ENCODE measurements at regions not wholly inside any gene's neighbourhood (a gene's known extent, or its start where the extent isn't known, plus 50 kb on each side); places are given as distances from the start of the nearest gene placed in this dataset.

DNA sequence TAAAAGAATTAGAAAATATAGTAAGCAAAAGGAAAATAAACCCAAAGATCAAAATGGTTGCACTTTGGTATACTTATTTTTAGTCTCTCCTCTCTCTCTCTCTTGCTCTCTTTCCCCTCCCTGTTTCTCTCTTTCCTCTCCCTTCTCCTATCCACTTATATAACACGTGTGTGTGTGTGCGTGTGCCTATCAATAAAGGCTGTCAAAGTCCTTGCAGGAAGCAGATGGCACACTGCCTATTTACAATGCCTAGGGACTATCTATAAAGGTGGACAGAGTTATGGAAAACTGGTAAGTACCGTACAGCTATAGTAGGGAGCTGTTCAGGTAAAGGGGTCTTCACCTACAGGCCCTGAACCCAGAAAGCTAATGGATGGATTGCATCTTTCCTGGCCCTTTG lies 161.6 kb downstream of the SQOR start:
- ATAC-seq (ENCODE audit: low read depth) = no peak
- no TSS peak for BruUV-seq (replicated peaks)
- H3K4me1 ChIP-seq (ENCODE audit: control insufficient read depth, insufficient read depth, low read length) = no peaks in the 10 kb centered on the region
- POLR2A ChIA-PET (ENCODE audit: unreplicated experiment) = no interaction called here
- no peak overlapping the region for H3K27ac ChIP-seq (ENCODE audit: insufficient read depth, low read length)
- CTCF ChIA-PET = no interaction called here
- no peak overlapping the region for H3K23ac ChIP-seq (ENCODE audit: low read depth, low read length)
- H2BK5ac ChIP-seq (ENCODE audit: low read depth, low read length, poor library complexity, severe bottlenecking) = no peak overlapping the region
- no peaks in the 10 kb centered on the region for H4K20me1 ChIP-seq (ENCODE audit: insufficient read depth, low read length)
- H2BK15ac ChIP-seq (ENCODE audit: low read depth, low read length) = no peak overlapping the region
- H3K36me3 ChIP-seq (ENCODE audit: control insufficient read depth, insufficient read depth, low read length) = no peaks in the 10 kb centered on the region
- DNase-seq = no peak
- no peak overlapping the region for H4K5ac ChIP-seq (ENCODE audit: low read depth, low read length)
- dilution Hi-C loops (cut with HindIII; ENCODE audit: low sequenced_read_pairs, unreplicated experiment) (no loop called here), in situ Hi-C loops (cut with MboI; ENCODE audit: low sequenced_read_pairs) (no loop called here), intact Hi-C loops (cut with micrococcal nuclease) (no loop called here)
- H3K4me2 ChIP-seq (ENCODE audit: low read depth, low read length) = no peak overlapping the region
- H4K8ac ChIP-seq (ENCODE audit: low read depth in 2 of 2, low read length in 2 of 2) = no peak overlapping the region
- no peak overlapping the region for H2AK9ac ChIP-seq (replicated peaks; ENCODE audit: low read depth, low read length, poor library complexity)
- TF ChIP-seq, protein P1, sequence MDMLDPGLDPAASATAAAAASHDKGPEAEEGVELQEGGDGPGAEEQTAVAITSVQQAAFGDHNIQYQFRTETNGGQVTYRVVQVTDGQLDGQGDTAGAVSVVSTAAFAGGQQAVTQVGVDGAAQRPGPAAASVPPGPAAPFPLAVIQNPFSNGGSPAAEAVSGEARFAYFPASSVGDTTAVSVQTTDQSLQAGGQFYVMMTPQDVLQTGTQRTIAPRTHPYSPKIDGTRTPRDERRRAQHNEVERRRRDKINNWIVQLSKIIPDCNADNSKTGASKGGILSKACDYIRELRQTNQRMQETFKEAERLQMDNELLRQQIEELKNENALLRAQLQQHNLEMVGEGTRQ (IDR thresholded peaks at IDR 0.05; ENCODE audit: low read depth, low read length) = no peak
- TF ChIP-seq, protein P2, sequence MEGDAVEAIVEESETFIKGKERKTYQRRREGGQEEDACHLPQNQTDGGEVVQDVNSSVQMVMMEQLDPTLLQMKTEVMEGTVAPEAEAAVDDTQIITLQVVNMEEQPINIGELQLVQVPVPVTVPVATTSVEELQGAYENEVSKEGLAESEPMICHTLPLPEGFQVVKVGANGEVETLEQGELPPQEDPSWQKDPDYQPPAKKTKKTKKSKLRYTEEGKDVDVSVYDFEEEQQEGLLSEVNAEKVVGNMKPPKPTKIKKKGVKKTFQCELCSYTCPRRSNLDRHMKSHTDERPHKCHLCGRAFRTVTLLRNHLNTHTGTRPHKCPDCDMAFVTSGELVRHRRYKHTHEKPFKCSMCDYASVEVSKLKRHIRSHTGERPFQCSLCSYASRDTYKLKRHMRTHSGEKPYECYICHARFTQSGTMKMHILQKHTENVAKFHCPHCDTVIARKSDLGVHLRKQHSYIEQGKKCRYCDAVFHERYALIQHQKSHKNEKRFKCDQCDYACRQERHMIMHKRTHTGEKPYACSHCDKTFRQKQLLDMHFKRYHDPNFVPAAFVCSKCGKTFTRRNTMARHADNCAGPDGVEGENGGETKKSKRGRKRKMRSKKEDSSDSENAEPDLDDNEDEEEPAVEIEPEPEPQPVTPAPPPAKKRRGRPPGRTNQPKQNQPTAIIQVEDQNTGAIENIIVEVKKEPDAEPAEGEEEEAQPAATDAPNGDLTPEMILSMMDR (conservative IDR thresholded peaks at IDR 0.05; ENCODE audit: low read depth, low read length) = no peak
- no peak for TF ChIP-seq MXI1 (IDR thresholded peaks at IDR 0.05; ENCODE audit: borderline replicate concordance, low read depth, low read length)
- TF ChIP-seq NFE2L2 (IDR thresholded peaks at IDR 0.05; ENCODE audit: low read depth, low read length) = no peak
- TF ChIP-seq, protein P3, sequence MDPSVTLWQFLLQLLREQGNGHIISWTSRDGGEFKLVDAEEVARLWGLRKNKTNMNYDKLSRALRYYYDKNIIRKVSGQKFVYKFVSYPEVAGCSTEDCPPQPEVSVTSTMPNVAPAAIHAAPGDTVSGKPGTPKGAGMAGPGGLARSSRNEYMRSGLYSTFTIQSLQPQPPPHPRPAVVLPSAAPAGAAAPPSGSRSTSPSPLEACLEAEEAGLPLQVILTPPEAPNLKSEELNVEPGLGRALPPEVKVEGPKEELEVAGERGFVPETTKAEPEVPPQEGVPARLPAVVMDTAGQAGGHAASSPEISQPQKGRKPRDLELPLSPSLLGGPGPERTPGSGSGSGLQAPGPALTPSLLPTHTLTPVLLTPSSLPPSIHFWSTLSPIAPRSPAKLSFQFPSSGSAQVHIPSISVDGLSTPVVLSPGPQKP (IDR thresholded peaks at IDR 0.05; ENCODE audit: borderline replicate concordance, low read depth, low read length) = no peak
- no peak overlapping the region for H3K4me3 ChIP-seq (ENCODE audit: insufficient read depth, low read depth, low read length)
- no peak overlapping the region for H3K9ac ChIP-seq (ENCODE audit: low read depth, low read length)
- no peaks in the 10 kb centered on the region for H3K27me3 ChIP-seq (ENCODE audit: control insufficient read depth, insufficient read depth, low read length)
- no peak overlapping the region for H2AFZ ChIP-seq (replicated peaks; ENCODE audit: low read length, poor library complexity)
- H2AK5ac ChIP-seq (ENCODE audit: low read depth, low read length) = no peak overlapping the region
- no peak overlapping the region for H2BK20ac ChIP-seq (ENCODE audit: low read depth, low read length)
- H3K79me1 ChIP-seq (ENCODE audit: low read depth in 1 of 2, low read length in 2 of 2) = no peaks in the 10 kb centered on the region
- H2BK120ac ChIP-seq (ENCODE audit: low read depth, low read length) = no peak overlapping the region
- no peak overlapping the region for H3K4ac ChIP-seq (ENCODE audit: low read depth, low read length)
- no peaks in the 10 kb centered on the region for H3K9me3 ChIP-seq (ENCODE audit: control insufficient read depth, insufficient read depth, low read length)
- no peak overlapping the region for H3K14ac ChIP-seq (replicated peaks; ENCODE audit: low read depth, low read length)
- no peak overlapping the region for H3K56ac ChIP-seq (ENCODE audit: extremely low read depth, insufficient read depth, low read length)
- no peak overlapping the region for H4K91ac ChIP-seq (ENCODE audit: insufficient read depth, low read depth, low read length)
- no peak overlapping the region for H3K18ac ChIP-seq (ENCODE audit: low read depth, low read length)
- WGBS, 2 experiments (ENCODE audit: extremely low coverage in 2 of 2, insufficient read length in 1 of 2) = no CpG with 5 or more reads among the region's 3 CpGs
- H3K9me1 ChIP-seq (ENCODE audit: insufficient read depth, low read length) = no peaks in the 10 kb centered on the region

Measured in IMR-90 (cell line).